TTC549 (cell line): ENCODE measurements at regions not wholly inside any gene's neighbourhood (a gene's known extent, or its start where the extent isn't known, plus 50 kb on each side); places are given as distances from the start of the nearest gene placed in this dataset.
"Not testable (repeated sequence)": the region's sequence is repeated elsewhere in the genome, so short reads cannot be mapped to it uniquely, and the experiment has no call there.

Experiments
- FAIRE-seq: peaks from 2 replicates; lab custom pipeline; 2012; peaks lifted over from hg19 to GRCh38; lab: Jason Lieb, UNC

DNA sequence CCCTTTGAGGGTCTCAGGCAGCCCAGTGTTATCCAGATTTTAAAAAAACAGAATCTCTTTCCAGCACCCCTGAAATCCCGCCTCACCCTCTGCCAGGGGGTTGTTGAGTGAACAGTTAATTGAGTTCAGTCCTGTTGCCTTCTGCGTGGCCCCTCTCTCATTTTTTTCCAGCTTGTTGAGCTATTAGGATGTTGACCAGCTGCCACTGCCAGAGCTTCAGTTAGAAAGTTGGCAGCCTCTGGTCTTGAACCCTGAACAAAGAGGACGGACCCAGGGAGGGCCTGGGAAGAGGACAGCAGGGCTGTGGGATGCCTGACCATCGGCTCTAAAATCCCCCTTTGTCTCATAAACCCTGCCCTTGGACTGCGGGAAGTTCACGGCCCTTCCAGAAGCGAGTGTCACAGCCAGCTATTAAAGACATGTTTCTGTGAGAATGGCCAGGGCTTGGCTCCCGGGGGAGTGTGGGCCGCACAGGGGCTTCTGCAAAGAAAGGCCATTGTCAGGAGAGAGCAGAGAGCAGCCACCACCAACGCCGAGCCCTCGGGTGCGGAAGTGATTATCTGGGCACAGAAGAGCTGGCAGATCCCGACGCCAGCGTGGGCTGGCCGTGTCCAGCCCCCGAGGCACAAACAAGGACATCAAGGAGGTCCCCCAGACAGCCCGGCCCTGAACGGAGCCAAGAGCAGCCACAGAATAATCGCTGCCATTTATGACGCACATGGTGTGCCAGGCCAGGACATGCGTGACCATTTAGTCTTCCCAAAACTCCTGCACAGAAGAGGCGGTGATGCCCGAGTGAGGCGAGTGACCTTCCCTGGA is 189.0 kb downstream of the ANKRD60 start:
- no peak for FAIRE-seq

DNA sequence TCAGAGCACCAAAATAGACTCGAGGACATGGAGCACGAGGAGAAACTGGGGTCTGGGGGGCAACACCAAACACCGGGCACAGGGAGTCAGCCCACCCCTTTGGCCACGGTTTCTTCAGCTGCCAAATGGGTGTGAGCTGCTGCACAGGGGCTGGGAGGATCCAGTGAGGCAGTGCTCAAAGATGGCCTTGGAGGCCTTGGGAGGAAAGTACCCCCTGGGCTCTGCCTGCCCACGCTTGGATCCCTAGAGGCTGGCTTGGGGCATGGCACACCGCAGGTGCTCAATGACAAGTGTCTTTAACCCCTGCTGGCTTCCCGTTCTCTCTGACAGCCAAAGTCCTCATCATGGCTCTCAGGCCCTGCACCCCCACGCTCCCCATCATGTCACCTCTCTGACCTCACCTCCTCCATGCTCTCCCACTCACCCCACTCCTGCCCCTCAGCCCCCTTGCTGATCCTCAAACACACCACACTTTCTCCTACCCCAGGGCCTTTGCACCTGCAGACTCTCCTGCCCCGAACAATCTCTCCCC is 190.3 kb downstream of the ANKRD60 start:
- no peak for FAIRE-seq

DNA sequence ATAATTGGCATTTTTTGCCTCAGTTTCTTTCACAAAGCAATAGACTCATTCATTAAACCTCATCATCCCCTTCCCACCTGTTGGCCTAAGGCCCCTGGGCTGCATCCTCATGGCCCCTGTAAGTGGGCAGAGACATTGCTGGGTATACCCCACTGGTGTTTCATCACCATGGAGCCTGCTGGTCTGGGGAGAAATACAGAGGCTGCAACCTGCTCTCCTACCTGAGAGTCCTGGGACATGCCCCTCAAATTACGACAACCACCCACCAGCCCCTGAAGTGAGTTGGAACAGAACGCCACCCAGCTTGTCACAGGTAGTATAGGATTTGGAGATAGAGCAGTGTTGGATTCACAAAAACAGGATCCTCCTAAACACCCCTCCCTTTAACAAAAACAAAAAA is 190.8 kb downstream of the ANKRD60 start:
- FAIRE-seq: no peak

DNA sequence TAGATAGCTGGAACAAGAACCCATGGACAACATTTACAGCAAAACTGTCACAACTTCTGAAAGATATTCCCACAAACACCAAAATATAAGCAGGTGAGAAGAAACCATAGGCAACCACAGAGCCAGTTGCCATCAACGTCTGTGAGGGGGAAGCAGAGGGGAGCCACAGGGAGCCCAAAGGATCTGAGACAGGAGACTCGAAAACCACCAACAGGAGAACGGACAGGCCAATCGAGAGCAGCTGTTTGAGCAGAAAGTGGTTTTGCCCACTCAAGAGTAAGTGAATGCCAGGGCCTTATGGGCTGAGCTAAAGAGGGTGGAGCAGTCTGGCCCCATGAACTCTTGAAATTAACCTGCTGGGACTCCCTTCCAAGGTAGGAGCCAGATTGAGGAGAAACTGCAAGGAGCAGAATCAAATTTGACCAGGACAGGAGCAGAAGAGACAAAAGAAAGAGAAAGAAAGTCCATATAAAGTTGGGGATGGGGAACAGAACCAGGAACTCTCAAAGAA is 195.4 kb downstream of the ANKRD60 start:
- FAIRE-seq: no peak

DNA sequence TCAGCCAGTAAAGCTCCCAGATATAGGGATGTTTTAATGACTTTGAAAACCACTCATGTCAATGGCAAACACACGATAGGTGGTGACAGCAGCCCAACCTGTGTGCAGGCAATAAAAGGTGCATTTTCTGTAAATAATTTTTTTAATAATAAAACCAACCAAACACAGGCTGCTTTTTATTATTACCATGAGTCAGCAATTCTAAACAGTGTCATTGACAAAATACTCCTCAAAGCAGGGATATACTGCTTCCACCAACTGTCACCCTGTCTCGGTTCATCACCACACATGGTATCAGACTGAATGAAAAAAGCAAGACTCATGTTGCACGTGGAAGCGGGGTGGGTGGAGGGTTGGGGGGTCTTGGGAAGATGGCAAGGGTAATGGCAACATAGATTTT is 195.9 kb downstream of the ANKRD60 start:
- FAIRE-seq: no peak

DNA sequence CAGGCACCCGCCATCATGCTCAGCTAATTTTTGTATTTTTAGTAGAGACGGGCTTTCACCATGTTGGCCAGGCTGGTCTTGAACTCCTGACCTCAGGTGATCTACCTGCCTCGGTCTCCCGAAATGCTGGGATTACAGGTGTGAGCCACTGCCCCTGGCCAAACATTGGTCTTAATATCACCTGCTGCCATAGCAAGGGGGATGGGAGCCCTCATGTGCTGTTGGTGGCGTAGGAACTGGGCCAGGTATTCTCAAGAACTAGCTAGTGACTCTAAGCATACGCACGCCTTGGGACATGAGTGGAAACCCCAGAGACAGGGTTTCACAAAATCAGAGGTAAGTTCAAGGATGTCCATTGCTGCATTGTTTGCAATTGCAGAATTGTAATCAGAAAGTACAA is 197.1 kb downstream of the ANKRD60 start:
- FAIRE-seq: not testable (repeated sequence)

DNA sequence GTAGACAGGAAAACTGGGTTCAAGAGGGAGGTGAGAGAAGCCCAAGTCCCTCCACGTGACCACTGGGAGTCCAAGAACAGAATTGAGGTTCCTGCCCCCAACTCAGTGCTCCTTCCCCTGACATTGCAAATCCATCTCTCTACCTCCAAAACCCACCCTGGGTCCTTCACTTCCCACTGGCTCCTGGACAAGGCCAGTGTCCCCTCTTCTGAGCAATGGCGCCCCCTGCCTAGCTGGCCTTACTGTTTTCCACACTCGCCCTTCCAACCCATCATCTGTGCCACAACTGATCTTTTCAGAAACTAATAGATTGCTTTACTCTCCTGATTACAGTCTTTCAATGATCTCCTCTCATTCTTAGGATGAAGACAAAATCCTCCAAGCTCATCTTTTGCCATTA is 200.3 kb downstream of the ANKRD60 start:
- FAIRE-seq: no peak

DNA sequence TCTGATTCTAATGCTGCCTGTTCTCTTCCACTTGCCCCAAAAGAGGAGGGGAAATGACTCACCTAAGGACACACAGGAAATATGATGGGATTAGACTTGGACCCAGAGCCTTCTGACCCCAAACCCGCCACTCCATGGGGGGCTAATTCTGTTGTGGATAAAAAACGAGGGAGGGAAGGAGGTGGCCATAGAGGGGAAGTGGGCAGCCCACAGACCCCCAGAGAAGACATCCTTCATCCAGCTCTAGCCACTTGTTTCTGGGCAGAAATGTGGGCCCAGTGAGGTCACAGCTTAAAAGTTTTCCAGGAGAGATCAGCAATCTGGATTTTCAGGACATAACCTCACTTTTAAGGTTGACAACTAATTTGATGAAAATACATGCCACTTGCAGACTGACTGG is 202.1 kb downstream of the ANKRD60 start:
- no peak for FAIRE-seq

DNA sequence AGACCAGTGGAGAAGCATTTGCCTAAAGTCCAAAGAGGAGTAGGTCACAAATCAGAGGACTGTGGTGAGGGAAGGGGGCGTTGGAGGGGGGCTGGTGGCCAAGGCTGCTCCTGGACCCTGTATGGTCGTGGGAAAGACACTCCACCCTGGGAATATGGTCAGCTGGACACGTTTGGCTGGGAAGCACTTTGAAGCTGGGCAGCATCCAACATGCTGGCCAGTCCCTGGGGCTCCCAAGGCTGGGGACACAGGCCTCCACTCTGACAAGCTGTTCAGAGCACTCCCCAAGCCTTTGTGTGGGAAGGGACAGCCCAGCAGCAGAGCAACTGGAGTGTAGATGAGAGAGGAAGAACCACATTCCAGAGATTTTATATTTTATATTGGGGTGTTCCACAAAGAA is 203.2 kb downstream of the ANKRD60 start:
- no peak for FAIRE-seq

DNA sequence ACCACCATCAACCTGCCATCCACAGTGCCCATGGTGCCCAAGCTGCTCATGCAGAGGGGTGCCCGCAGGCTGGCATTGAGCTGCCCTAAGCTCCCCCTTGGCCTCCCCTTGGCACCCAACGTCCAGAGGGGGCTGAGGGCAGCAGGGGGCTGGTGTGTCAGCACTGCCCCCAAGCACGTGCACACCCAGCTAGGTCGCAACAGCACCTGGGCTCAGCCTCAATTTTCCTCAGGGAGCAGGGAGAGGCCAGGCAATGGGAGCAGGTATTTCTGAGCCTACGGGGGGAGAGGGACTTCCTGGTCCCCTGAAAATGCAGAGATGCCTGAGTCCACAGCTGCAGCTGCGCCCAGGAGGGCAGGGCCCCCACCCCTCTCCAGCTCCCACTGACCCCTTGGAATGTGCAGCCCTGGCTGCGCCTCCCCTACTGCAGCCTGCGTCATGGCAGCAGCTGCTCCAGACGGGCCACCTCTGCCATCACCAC is 204.2 kb downstream of the ANKRD60 start:
- FAIRE-seq: no peak

DNA sequence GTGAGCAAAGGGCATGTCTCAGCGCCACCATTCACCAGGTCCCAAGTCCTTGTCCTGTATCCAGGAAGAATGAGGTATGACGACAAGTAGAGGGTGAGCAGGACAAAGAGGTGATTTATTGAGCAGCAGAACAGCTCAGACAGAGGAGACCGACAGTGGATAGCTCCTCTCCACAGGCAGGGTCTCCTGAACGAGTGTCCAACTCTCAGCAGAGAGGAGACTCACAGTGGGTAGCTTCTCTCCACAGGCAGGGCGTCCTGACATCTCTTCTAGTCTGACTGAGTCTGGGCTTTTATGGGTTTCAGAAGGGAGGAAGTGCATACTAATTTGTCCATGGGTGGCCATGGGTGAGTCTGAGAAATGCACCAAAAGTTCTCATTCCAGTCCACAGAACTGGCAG is 204.7 kb downstream of the ANKRD60 start:
- FAIRE-seq: no peak

DNA sequence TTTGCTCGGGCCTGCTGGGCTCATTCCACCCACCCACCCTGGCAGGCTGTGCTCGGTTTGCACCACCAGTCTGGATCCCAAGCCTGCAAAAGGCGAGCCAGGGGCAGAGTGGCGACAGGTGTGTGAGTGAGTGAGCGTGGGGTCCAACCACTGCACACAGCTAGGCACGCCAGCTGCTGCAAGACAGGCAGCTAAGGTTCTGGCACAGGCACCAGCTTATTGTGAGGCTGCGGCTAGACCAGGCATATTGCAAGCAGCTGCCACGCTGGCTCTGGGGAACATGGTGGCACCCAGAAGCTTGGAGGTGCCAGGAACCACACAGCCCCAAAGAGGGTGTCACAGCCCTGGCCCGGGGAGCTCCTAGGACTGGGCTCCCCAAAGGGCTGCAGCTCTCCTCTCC is 205.1 kb downstream of the ANKRD60 start:
- FAIRE-seq: no peak

DNA sequence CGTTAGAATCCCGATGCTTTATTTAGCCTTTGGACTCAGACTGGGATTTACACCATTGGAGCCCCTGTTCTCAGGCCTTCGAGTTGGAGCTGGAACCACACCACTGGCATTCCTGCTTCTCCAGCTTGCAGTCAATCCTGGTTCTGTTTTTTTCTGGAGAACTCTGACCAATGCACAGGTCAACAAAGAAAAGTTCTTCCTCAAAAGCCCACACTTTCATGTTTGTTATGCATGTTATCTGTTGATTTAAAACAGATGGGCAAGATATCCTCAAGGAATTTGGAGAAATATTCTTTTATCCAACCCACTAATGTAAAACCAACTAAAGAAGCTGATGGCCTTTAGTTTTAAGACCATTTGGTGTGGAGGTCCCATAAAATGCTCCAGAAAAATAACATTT is 205.7 kb downstream of the ANKRD60 start:
- FAIRE-seq: no peak

DNA sequence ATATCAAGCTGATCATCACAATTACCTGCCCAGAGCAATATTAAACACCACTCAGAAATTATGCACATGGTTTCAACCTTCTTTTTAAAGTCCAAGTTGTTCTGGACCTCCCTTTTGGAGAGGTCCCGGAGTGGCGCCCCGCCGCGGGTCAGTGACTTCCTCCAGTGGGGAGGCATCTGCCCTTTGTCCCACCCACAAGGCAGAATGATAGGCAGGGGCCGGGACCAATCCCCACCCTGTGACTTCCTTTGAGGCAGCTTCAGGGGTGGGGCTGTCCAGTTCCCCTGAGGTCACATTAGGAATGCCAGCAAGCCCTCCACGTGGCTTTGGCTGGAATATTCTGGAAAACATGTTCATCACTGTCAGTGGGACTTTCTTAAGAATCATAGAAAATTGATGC is 207.0 kb downstream of the ANKRD60 start:
- FAIRE-seq: no peak

DNA sequence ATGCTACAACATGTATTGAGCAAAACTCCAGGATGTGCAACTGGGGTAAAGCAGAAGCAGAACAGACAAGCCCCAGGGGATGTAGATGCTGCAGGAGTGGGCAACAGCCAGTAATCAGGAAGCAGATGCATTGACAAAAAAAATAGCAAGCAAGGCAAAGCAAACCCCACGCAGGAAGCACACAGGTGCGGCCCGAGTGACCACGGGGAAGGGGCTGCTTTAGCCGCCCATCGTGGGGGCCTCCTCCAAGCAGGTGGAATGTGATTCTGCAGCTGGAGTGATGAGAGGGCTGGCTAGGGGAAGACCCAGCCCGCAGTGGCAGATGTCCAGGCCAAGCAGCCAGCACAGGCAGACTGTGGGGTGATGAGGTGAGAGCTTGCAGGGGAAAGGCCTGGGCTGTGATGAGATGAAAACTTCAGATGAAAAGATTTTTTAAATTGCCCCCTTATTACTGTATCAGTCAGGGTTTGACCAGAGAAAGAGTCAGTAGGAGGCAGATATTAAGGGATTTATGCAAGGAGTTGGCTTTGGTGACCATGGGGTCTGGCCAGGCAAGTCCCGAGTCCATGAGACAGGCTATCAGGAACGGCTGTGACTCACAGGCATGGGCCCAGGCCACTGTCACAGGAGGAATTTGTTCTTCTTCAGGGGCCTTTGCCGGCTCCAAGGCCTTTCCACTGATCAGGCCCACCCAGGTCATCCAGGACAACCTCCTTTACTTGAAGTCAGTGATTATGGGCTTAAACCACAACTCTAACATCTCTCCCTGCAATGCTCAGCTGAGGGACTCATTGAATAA is 207.6 kb downstream of the ANKRD60 start:
- no peak for FAIRE-seq

DNA sequence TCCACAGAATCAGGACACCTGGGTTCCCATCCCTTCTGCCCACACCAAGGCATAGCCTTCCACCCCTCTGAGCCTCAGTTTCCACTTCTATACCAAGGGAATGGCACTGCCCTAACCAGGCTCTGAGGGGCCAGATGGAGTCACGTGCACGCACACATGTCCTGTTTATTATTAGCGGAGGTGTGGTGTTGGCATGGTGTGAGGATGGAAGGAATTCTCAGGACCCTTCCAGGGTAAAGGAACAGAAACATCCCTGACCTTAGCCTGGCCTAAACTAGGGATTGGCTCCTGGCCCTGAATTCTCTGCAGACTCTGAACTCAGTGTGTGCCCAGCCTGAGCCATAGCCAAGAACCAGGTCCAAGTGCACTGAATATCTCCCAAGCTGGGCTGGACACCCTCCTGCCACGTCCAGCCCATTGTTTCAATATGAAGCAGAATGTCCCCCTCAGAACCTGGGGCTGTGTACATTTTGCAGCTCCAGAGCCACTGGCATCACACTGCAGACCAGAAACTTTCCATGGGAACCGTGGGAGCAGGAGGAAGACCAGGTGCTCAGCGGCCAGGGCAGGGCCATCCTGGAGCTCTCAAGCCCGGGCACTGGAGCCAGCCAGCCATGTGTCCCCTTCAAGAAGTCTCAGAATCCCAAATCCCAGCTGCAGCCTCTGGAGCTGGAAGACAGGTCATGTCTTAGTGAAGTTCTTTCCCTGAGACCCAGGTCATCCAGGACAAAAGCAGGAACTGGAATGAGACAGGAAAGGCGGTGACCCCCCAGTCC is 208.4 kb downstream of the ANKRD60 start:
- FAIRE-seq: no peak

DNA sequence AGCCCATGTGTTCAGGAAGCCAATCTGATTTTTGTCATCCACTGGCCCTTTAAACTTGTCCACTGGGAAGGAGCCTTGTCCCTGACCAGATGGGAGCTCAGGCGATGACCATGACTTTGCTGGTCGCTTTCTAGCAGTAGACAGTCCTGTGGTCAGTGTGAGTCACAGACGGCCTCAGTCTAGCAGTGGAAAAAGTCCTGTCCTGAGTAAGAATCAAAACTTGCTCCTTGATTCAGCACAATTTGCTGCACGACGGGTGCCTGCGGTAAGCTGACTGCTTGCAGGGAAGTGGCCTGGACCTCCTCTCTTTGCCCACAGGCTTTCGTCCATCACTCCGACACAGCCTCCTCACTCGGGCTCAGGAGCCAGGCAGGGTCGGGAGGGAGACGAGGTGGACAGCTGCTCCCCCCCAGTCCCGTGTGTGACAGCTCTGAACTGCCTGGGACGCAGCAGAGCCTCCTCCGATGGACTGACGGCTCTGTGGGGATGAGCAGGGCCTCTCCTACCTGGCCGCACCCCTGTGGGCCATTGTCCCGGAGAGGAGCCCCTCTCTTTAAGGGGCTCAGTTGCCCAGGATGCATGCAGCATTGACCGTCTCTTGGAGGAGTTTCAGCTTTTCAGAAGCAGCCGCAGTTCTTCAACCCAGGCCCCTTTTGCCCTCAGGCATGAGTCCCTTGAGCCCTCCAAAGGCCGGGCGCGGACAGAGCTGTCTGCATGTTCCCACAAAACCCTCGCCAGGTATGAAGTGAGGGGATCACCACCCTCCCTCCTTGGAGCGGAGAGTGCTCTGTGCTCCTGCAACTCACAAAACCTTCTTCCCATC is 209.2 kb downstream of the ANKRD60 start:
- no peak for FAIRE-seq

DNA sequence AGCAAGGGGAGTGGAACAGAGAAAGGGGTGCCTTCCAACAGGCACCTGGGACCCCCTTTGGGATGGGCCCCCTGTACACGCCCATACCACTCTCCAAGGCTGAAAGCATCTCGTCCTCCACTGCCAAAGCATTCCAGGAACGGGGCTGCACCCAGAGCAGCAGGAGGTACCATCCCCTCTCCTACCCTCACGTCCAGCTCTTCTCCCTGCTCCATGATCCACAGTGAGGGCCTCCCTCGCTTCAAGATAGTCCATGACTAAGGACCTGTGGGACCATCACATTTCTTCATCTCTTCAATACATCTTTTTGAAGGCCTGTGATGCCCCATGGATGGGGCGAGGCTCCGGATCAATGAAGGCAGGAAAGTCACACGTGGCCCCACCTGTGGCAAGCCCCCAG is 209.9 kb downstream of the ANKRD60 start:
- FAIRE-seq: no peak

DNA sequence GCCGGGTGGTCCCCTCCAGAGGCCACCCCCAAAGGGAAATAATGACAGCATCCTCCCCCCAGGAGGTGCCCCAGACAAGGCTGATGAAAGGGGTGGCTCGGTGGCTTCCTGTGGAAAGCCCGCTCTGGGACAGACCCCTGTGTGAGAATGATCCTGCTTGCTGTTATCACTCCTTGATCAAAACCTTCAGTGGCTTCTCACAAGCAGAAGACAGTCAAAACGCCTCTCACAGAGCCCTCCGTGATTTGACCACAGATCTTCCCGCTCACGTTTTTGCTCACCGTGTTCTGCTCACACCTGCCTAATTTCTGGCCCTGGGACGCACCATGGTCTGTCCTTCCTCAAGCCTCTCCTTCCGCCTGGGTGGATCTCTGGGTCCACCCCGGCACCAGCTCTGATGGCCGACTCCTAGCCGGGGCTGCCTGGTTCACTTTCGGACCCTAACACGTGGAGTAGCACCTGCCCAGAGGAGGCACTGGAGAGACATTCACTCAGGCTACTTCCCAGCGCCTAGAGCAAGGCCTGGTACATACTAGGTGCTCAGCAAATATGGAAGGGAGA is 210.4 kb downstream of the ANKRD60 start:
- no peak for FAIRE-seq

DNA sequence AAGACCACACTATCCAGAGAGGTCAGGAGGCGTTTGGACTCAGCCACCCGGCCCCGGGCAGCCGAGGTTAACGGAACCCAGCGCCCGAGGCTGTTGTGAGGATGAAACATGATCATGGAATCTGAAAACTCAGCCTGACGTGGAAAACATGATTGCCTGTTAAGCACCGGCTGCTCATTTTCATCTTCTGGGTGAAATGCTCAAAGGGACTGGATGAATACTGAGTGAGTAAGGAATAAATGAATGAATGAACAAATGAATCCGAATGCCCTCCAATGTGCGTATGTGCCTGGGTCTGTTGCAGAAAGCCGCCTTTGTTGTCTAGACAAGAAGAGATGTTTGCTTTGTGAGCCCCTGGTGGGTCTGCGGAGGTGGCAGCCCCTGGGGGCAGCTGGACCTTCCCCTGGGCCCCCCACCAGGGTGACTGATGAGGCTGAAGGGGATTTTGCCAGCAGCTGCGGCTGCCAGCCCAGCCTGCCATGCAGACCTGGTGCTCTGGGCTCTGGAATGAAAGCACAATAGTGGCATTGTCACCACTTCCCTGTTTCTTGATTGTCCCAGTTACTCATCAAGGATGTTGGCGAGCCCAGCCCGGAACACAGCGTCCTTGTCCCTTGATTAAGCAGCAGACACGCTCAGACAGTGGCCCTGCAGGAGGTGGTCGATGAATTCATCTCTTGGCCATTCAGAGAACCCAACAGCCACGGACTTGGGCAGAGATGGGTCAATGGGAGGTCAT is 211.1 kb downstream of the ANKRD60 start:
- FAIRE-seq: no peak
